HUES48 (cell line): ENCODE measurements at regions not wholly inside any gene's neighbourhood (a gene's known extent, or its start where the extent isn't known, plus 50 kb on each side); places are given as distances from the start of the nearest gene placed in this dataset.
"Not testable (repeated sequence)": the region's sequence is repeated elsewhere in the genome, so short reads cannot be mapped to it uniquely, and the experiment has no call there.

ENCODE experiments used
- H3K27ac ChIP-seq: one replicate; pipeline ENCODE4 v1.7.0; 2013; ENCODE audit warnings: low read depth, low read length, inconsistent platforms
- H3K27me3 ChIP-seq: 2 replicates; pipeline ENCODE4 v1.6.1; 2013; ENCODE audit warnings: mild to moderate bottlenecking, low read length; ENCODE audit not compliant: control insufficient read depth, insufficient read depth
- H3K36me3 ChIP-seq: 2 replicates; pipeline ENCODE4 v1.6.1; 2013; ENCODE audit warnings: low read length; ENCODE audit not compliant: control insufficient read depth, insufficient read depth
- H3K4me1 ChIP-seq: 2 replicates; pipeline ENCODE4 v1.6.1; 2013; ENCODE audit warnings: mild to moderate bottlenecking, low read length; ENCODE audit not compliant: control insufficient read depth, insufficient read depth
- H3K4me3 ChIP-seq: 2 replicates; pipeline ENCODE4 v1.5.1; 2013; ENCODE audit warnings: mild to moderate bottlenecking, low read depth, low read length
- H3K9ac ChIP-seq: 2 replicates; pipeline ENCODE4 v1.6.1; 2013; ENCODE audit warnings: mild to moderate bottlenecking, low read depth, low read length, moderate library complexity
- H3K9me3 ChIP-seq: 2 replicates; pipeline ENCODE4 v1.6.1; 2013; ENCODE audit warnings: low read length; ENCODE audit not compliant: control insufficient read depth, insufficient read depth

DNA sequence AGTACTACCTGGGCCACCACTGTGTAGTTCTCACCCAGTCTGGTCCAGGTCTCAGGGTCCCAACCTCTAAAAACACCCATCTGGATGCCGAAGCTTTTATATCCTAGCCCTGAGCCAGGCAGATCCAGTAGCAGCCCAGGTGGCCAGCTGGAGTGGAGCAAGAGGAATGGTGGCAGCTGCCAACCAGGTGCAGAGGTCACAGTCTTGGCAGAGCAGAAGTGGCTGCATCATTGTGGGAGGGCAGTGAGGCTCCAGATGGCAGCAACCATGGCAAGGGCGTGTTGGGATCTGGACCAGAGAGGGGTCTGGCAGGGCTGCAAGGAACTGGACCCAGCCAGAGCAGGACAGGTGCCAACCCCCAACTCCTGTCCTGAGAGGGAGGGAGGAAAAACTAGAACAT, 72.2 kb upstream of the AGAP1 start:
- H3K27ac ChIP-seq: no peak overlapping the region
- H3K27me3 ChIP-seq: no peaks in the 10 kb centered on the region
- no peak overlapping the region for H3K9ac ChIP-seq
- H3K36me3 ChIP-seq: no peaks in the 10 kb centered on the region
- 0 out of 2 replicates have a peak, but pooled peaks cover 4% of the 10 kb centered on the region for H3K9me3 ChIP-seq
- no peaks in the 10 kb centered on the region for H3K4me1 ChIP-seq
- no peak overlapping the region for H3K4me3 ChIP-seq

DNA sequence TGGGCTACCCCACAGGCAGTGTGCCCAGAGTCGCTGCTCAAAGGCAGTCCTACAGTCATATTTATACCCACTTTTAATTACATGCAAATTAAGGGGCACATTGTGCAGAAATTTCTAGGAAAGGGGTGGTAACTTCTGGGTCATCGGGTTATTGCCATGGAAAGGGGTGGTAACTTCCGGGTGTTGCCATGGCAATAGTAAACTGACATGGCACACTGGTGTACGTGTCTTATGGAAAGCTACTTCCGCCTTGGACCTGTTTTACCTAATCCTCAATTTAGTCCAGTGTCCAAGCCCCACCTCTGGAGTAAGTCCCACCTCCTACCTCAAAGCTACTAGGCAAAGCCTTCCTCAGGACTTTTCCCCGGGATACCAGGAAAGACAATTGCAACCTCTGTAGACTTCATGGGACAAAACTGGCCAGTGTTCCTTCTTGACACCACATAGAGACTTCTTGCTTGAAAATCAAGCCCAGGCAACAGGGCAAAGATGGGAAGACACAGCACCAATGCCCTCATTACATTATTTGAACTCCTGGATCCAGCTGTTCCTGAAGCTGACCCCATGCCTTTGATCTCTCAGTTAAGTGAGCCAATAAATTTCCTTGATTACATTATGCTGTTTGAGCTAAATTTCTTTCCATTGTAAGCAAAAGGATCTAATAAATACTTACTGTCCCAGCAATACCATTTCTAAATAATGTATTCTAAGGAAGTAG, 63.3 kb upstream of the AGAP1 start:
- Histone ChIP-seq H3K36me3 (no peaks in the 10 kb centered on the region), H3K4me1 (no peaks in the 10 kb centered on the region), H3K4me3 (no peak overlapping the region), H3K9me3 (no peaks in the 10 kb centered on the region), H3K9ac (no peak overlapping the region), H3K27ac (no peak overlapping the region), H3K27me3 (no peaks in the 10 kb centered on the region)

DNA sequence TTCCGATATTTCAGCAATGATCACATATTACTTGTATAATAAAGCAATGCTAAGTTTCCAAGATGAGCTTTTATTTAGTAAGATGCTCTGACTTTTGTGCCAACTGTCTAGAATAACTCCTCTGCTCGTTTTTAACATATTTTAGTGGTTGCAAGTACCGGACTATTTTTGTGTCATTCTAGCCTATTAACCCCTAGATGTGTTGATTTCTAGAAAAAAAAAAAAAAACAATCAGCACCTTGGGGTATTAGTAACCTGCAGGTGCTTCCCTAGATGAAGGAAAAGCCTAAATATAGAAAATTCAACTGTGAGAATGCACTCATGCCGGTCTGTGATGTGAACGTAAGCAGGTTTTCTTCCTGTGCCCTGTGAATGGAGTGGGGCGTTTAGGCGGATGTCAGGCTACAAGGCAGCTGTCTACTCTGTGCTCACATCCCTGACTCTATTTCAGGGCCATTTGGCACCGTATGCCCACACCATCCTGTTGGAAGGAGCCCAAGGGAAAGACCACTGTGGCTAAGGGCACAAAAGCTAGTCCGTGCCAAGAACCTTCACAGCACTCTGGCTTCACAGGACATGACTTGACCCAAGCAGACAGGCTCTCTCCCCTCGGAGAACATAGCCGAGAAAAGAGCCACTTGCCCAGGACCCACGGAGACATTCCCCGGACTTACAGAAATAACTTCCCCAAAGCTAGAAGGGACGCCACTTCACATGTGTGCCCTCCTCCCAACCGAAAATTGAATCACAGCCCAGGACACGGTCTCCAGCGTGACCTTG, 60.9 kb upstream of the AGAP1 start:
- no peak overlapping the region for H3K9ac ChIP-seq
- H3K4me1 ChIP-seq: no peaks in the 10 kb centered on the region
- H3K9me3 ChIP-seq: no peaks in the 10 kb centered on the region
- H3K27ac ChIP-seq: no peak overlapping the region
- no peak overlapping the region for H3K4me3 ChIP-seq
- H3K36me3 ChIP-seq: no peaks in the 10 kb centered on the region
- H3K27me3 ChIP-seq: no peaks in the 10 kb centered on the region

DNA sequence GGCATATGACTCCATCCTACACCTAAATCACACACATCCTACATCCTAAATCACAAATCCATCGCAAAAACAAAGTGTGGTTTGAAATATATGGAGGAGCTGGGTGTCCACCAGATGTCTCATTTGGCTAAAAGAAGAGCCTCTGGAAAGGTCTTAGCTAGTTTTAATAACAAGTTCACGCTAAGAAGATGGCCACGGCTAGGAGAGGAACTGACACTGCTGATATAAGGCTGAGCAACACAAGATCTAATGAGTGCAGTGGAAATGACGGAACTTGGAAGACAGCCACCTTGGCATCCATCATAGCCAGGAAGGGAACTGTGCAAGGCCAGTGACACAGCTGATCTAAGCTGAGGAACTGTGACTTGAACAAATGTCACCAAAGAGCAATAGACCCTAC, 60.0 kb upstream of the AGAP1 start:
- no peak overlapping the region for H3K4me3 ChIP-seq
- no peaks in the 10 kb centered on the region for H3K9me3 ChIP-seq
- no peak overlapping the region for H3K27ac ChIP-seq
- no peaks in the 10 kb centered on the region for H3K27me3 ChIP-seq
- H3K4me1 ChIP-seq: no peaks in the 10 kb centered on the region
- H3K9ac ChIP-seq: no peak overlapping the region
- H3K36me3 ChIP-seq: no peaks in the 10 kb centered on the region

DNA sequence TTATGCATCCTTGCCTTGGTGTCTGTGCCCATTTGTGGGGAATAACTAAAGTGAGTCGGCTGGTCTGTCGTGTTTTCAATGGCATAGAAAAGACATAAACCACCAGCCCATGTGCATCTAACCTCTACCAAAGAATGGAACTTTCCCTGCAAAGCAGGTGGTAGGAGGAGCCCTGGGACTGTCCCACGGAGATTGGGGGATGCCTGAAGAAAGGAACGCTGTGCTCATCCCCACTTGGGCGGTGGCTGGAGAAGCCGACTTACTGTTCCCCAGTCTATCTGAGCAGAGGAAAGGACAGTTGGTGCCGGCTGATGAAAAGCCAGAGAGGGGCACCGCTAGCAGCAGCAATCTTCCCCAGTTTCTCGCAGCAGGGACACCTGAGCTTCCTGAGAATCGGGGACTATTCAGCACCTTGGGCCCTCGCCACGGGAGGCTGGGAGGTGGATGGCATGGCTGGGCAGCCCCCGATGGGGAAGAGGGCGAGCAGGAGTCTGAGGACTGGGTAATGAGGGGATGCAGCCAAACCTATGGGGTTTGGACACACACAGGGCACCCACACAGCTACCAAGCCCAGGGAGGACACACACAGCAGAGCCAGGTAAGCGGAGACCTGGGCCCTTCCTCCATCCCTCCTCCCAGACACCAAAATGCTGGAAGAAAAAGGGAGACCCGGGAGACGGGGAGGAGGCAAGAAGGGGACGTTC, 53.7 kb upstream of the AGAP1 start:
- no peak overlapping the region for H3K9ac ChIP-seq
- H3K4me1 ChIP-seq: no peaks in the 10 kb centered on the region
- H3K4me3 ChIP-seq: no peak overlapping the region

DNA sequence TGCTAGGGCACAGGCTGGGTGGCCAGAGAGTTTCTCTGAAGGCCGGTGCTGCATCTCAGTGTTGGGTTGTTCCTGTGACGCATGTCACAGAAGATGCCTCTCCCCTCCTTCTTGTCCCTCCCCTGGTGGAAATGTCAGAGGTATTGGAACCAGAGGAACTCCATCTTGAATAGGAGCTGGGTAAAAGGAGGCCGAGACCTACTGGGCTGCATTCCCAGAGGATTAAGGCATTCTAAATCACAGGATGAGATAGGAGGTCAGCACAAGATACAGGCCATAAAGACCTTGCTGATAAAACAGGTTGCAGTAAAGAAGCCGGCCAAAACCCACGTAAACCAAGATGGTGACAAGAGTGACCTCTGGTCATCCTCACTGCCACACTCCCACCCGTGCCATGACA, 50.3 kb upstream of the AGAP1 start:
- H3K36me3 ChIP-seq, H3K9me3 ChIP-seq, H3K27ac ChIP-seq: not testable (repeated sequence)

More for the DNA sequence above, 53.7 kb upstream of the AGAP1 start:
- no peaks in the 10 kb centered on the region for H3K36me3 ChIP-seq
- no peak overlapping the region for H3K27ac ChIP-seq
- no peaks in the 10 kb centered on the region for H3K27me3 ChIP-seq
- H3K9me3 ChIP-seq: peaks cover 4% of the 10 kb centered on the region; the same call in 1 of the 2 replicates

More for the DNA sequence above, 50.3 kb upstream of the AGAP1 start:
- H3K4me3 ChIP-seq, H3K4me1 ChIP-seq, H3K27me3 ChIP-seq, H3K9ac ChIP-seq: not testable (repeated sequence)
